Stimulated activated CD4-positive, alpha-beta T cell treated with anti-CD3 and anti-CD28 coated beads, Interleukin-2, amount 100 ng/mL, for 24 hours (primary cell): ENCODE measurements at regions not wholly inside any gene's neighbourhood (a gene's known extent, or its start where the extent isn't known, plus 50 kb on each side); places are given as distances from the start of the nearest gene placed in this dataset.
"Not testable (repeated sequence)": the region's sequence is repeated elsewhere in the genome, so short reads cannot be mapped to it uniquely, and the experiment has no call there.

Experiments used
- DNase-seq, 2 donors: peaks; one replicate each; pipeline ENCODE4 v3.0.0-alpha.2; 2020

- DNase-seq, result not testable (repeated sequence)
Observed at GRCh38 chr1:245102149-245102548, 52.6 kb upstream of the KIF26B start.

GRCh38 chr1:245099401-245099800, 55.4 kb upstream of the KIF26B start:
- DNase-seq, result no peak

- no peak for DNase-seq
Observed at GRCh38 chr1:245098924-245099323, 55.9 kb upstream of the KIF26B start.

DNA sequence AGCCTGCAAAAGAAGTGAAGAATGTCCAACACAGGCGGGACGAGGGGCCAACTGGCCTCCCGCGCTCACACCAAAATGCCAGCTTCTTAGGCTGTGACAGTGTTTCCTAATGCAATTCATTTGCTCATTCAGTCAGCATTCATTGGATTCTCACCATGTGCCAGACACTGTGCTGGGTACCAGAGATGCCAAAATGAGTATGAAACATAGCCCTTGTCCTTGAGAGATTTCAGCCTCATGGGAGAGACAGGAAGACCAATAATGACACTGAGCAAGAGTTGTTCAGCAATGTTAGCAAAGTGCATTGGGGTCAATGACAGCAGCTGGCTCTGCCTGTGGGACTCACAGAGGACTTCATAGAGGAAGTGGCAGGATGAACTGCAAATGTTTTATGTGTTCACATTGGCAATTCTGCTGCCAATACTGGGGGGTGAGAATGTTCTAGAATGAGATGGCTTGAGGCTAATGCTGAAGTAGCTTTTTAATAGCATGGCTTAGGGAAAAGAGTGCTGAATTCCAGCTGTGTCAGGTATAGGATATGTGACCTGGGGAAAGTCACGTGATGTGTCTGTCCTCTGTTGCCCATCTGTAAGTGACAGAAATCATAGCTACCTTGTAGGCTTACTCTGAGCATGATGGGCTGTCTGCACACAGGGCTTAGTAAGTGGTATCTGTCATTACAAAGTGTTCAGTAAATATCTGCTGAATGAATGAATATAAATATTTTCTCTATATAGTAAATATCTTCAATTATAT, 58.3 kb upstream of the KIF26B start:
- DNase-seq, result no peak

DNA sequence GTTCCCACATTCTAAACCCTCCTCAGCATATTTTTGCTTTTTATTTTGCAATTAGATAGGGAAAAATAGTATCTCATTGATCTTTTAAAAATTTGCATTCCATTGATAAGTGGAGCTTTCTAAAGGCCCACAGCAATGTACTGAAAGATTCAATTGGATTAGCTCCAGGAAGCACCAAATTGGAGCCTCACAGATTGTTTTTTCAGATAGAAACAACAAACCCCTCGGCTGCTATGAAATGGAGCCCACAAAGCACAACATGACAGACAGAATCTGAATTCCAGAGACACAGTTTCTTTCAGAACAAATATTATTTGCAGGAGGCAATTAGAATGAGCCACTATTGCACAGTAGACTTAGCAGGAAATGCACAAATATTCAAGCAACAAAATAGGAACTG, 58.9 kb upstream of the KIF26B start:
- DNase-seq, result no peak

- DNase-seq, result no peak
Observed at GRCh38 chr1:245094954-245095353, 59.8 kb upstream of the KIF26B start.

GRCh38 chr1:245094092-245094491, 60.7 kb upstream of the KIF26B start:
- DNase-seq, result no peak

DNA sequence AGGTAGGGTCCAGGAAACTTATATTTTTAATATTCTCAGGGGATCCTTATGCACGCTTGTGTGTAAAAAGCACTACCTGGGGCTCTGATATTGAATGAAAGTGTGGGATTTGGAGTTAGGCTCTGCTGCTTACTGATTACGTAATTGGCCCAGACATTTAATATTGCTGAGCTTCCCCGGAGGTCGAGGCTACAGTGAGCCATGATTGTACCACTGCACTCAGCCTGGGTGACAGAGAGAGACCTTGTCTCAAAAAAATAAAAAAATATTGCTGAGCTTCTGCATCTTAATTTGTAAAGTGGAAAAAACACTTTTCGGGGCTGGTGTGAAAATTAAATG, 62.2 kb upstream of the KIF26B start:
- no peak for DNase-seq

DNA sequence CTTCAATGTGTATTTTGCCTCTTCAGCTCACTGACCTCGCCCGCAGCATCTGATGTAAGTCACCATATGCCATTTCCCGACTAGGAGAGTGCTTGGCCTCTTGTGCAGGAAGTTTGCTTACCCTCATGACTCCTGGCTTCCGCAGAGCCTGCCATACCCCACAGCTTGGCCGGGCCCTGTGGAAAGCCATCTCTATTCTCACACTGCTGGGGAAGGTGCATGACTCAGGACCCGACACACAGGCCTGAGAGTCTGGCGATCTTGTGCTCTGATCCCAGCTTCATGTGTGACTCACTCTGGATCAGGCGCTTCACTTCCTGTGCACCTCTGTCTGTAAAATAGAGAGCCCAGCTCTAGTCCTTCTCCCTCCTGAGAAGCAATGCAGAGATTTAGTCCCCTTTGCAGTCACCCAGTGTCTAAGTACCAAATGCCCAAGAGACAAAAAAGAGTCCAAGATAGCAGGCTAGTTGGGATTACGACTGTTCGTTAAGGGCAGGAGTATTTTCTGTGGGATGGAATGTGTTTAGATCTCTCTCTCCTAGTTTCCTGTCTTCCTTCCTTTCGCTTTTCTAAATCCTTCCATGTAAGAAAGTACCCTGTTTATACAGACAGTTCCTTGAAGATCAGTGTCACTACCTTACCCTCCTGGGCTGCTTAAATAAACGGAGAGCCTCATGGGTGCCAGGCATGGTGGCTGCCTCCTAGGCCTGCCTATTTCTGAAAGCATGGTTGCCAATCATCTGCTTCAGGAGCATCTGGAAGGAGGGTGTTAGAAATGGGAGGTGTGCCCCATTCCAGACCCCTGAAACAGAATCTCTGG, 62.8 kb upstream of the KIF26B start:
- DNase-seq, result no peak

DNA sequence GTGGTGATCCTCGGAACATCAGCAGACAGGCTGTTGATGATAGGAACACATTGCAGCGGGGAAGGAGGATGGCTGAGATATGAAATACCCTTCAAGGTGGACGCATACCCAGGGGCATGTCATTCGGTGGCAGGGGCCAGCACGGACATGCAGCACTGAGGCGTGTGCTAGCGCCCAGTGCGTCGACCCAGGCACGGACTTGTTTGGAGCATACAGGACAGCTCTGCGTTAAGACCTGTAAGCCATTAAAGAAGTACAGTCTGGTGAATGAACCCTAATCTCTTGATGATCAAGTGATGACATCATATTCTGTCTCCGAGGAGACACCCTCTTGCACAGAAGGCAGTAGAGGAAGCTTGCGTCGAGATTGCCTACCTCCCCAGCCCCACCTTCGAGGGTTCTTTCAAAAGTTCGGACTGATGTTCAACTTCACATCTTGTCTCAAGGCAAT, 63.6 kb upstream of the KIF26B start:
- DNase-seq, result no peak

GRCh38 chr1:245090491-245091090, 64.2 kb upstream of the KIF26B start:
- no peak for DNase-seq

DNA sequence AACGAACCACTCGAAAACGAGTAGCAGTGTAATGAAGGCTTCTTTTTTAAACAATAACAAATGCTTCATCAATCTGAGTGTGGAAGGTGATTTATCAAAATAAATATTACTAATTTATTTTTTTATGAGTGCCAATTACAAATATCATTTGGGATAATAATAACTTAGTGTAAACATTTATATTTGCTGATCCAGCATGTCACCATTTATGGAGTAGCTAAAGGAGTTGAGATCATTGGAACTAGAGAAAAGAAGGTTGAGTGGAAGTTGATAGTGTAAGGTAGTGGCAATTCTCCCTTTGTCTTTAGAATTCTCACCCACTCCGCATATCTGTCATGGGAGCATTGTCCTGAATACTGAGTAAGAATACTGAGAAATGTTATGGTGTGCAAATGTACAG, 67.1 kb upstream of the KIF26B start:
- no peak for DNase-seq

DNA sequence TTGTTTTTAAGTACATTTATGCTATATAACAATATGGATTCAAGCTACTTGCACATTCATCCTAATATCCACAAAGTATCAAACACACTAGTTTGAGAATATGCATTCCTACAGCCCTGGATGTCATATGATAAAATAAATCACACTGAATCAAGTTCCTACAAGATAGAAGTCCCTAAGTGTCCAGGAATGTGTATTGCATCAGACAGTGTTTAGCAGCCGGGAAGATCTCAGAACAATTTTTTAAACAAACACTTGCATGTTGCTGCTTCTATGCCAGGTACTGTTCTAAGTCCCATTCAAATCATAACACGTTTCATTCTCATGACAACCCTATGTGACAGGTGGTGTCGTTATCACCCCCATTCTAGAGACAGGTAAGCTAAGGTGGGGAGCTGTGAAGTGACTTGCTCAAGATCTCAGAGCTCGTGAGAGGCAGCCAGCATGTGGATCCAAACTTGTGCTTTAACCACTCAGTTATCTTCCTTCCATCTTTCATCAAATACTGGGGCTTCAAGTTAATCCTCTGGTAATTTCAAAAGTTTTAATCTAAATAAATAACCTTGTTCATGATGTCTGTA, 68.3 kb upstream of the KIF26B start:
- no peak for DNase-seq

DNA sequence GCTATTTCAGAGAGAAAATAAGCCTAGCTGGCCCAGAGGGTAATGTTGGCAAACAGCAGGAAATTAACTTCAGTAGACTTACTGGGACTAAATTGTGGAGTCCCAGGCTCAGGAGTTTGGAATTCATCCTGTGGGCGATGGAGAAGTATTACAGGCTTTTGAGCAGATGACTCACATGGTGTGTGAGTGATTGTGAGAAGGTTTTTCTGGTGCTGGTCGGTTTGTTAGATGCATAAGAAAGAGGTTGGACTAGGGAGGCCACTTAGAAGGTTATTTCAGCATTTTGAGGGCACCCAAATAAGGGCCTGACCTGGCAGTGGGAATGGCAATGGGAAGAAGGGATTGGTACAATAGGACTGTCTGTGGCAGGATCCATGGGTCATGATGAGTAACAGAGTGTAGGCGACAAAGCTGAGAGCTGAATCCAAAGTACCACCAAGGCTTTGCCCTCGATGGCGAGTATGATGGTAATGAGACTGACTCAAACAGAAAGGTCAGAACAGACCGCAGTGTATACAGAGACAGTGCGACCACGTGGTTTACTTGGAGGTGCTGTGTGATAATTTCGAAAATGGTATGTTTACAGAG, 69.2 kb upstream of the KIF26B start:
- no peak for DNase-seq

DNA sequence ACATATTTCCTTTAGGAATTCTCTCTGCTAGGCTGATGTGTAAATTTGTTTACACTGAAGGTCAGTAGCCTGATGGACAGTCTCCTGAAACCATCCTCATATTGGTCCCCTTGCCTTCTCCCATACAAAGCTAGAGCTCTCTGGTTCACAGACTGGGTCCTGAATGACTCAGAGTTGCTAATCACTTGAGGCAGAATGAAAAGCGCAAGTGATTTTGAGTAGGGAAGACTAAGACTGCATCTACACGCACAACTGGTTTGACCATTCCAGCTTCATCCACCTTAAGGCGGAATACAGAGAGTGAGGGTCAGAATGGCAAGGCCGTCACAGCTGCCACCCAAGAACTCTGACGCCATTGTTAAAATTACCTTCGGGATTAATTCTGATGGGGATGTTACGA, 70.2 kb upstream of the KIF26B start:
- no peak for DNase-seq

GRCh38 chr1:245079021-245079609, 75.7 kb upstream of the KIF26B start:
- no peak for DNase-seq

- DNase-seq, result no peak
Observed at GRCh38 chr1:245074898-245075297, 79.9 kb upstream of the KIF26B start.

DNA sequence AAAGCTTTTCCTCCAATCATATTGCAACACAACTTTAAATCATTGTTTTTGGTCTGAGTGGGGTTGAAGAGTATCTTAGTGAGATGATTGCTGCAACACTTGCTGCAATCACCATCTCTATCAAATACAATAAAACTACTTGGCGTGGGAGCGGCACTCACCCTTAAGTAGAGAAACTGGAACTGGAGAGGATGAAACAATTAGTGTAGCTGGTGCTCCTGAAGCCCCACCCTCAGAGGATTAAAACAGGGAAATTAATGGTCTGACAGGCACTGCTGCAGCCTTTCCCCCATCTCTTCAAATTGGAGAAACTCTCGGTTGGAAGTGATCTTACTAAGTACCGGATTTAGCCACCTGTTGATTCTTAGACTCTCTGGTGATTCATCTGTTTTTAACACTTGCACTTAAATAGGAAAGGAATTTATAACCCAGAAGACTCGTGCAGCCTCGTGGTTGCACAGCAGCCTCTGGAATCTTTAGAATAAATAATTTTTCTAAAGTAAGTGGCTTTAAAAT, 80.5 kb upstream of the KIF26B start:
- DNase-seq, result no peak

GRCh38 chr1:245070836-245071615, 83.8 kb upstream of the KIF26B start:
- no peak for DNase-seq

DNA sequence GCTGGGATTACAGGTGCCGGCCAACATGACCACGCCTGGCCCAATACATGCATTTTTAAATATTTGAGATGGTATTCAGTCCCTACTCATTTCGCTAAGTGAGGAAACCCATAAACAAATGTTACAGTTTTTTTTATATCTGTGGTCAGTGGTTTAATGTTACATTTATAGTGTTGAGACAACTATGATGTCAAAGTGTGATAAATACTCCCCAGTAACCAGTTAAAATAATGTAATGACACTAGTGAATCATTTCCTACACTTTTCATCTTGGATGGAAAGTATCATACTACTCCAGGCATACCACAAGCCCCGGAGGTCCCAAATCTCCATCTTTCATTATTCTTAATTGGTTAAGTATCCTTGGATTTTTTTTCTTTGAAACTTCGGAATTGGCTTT, 87.5 kb upstream of the KIF26B start:
- no peak for DNase-seq

DNA sequence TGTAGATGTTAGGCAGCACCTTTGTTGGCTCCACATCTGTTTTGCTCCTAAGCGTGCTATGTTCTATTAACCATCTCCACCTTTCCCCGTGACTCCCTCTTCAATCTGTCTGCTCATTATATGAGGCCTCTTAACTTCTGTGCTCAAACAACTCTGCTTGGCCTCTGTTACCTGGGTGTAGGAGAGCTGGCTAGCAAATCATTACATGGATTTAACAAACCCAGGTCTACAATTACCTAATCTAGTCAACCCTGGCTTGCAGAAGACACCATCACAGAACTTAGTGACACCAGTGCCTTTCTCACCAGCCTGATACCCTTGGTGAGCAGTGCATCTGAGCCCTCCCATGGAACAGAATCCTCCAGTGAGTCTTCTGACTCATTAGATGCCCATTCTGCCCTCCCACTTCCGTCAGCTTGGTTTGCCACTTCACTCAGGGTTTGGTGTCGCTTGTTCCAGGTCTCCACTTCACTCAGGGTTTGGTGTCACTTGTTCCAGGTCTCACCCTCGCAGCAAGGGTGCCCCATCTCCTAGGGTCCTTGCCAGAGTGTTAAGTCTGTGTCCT, 92.0 kb upstream of the KIF26B start:
- no peak for DNase-seq
